Activated naive CD8-positive, alpha-beta T cell treated with anti-CD3 and anti-CD28 coated beads, Interleukin-2, amount 10 ng/mL, durations not matched to agents 7 days and 5 days (primary cell): ENCODE measurements at regions not wholly inside any gene's neighbourhood (a gene's known extent, or its start where the extent isn't known, plus 50 kb on each side); places are given as distances from the start of the nearest gene placed in this dataset.
"Not testable (repeated sequence)": the region's sequence is repeated elsewhere in the genome, so short reads cannot be mapped to it uniquely, and the experiment has no call there.

Experiments
- ATAC-seq: fragments of 150-1000 bp; cut with Tn5 transposase; one replicate; pipeline ENCODE4 v1.10.0; 2021; ENCODE audit warnings: low read depth, moderate library complexity
- POLR2A ChIA-PET: fragments of 350-600 bp; sonication (Branson Sonifier 250); formaldehyde crosslinking; loops from one replicate; lab custom pipeline; 2021; ENCODE audit warnings: antibody characterized with exemption; lab: Charles Lee
- DNase-seq: peaks from one replicate; pipeline ENCODE4 v3.0.0; 2021
- H3K27ac Mint-ChIP-seq: one replicate; pipeline ENCODE4 v1.8.0; 2022; ENCODE audit warnings: mild to moderate bottlenecking, mixed read lengths
- H3K27me3 Mint-ChIP-seq: one replicate; pipeline ENCODE4 v1.8.0; 2022; ENCODE audit warnings: mild to moderate bottlenecking, moderate library complexity, mixed read lengths
- H3K36me3 Mint-ChIP-seq: one replicate; pipeline ENCODE4 v1.8.0; 2021; ENCODE audit warnings: mild to moderate bottlenecking, mixed read lengths
- H3K4me1 Mint-ChIP-seq: one replicate; pipeline ENCODE4 v1.8.0; 2021; ENCODE audit warnings: mixed read lengths
- H3K4me3 Mint-ChIP-seq: one replicate; pipeline ENCODE4 v1.8.0; 2022; ENCODE audit warnings: mild to moderate bottlenecking, moderate library complexity, mixed read lengths
- H3K9me3 Mint-ChIP-seq: one replicate; pipeline ENCODE4 v1.8.0; 2021; ENCODE audit warnings: mixed read lengths

GRCh38 chr2:3899536-3900155, 196.3 kb downstream of the DCDC2C start:
- no peaks in the 10 kb centered on the region for H3K27me3 Mint-ChIP-seq
- POLR2A ChIA-PET = no interaction called here
- ATAC-seq = no peak
- peaks cover 2% of the 10 kb centered on the region for H3K9me3 Mint-ChIP-seq
- no peaks in the 10 kb centered on the region for H3K36me3 Mint-ChIP-seq
- no peak for DNase-seq
- no peaks in the 10 kb centered on the region for H3K4me1 Mint-ChIP-seq
- no peak overlapping the region for H3K4me3 Mint-ChIP-seq
- H3K27ac Mint-ChIP-seq = no peak overlapping the region

DNA sequence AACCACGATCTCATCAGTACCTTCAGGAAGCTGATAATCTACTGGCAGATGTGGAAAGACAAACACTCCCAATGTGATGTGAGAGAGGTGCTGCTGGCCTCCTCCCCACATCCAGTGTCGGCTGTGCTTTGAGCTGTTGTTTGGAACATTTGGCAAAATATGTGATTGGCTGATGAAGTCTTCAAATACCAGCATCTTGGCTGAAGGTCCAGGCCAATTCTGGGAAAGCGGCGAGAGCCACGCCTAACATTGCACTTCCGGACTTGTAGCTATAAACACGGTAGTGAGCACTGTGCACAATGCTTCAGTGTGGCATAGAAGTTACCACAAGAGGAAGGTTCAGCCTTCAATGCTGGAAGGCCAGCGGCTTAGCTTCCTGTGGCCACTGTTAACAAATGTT, 198.8 kb downstream of the DCDC2C start:
- no peaks in the 10 kb centered on the region for H3K27me3 Mint-ChIP-seq
- H3K4me3 Mint-ChIP-seq = no peak overlapping the region
- POLR2A ChIA-PET = no interaction called here
- no peak overlapping the region for H3K27ac Mint-ChIP-seq
- no peaks in the 10 kb centered on the region for H3K36me3 Mint-ChIP-seq
- no peaks in the 10 kb centered on the region for H3K9me3 Mint-ChIP-seq
- DNase-seq = no peak
- H3K4me1 Mint-ChIP-seq = no peaks in the 10 kb centered on the region
- no peak for ATAC-seq

DNA sequence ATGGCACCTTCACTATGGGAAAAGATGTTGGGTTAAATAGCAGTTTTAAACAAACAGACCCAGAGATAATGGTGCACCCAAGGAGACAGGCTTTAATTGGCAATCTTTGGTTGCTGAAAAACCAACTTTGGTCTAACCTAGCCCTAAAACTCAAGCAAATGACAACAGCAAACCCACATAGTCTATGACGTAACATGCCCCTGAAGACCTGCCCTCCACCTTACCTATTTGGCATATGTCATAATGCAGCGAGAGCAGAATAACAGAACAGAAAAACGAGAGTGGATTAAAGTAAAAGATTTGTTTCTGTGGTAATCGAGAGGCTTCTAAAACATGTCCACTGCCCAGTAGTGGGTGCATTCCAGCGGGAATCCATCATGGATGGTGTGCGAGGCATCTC, 200.7 kb downstream of the DCDC2C start:
- ATAC-seq = no peak
- H3K9me3 Mint-ChIP-seq = peaks cover 1% of the 10 kb centered on the region
- no peak overlapping the region for H3K4me3 Mint-ChIP-seq
- no peaks in the 10 kb centered on the region for H3K36me3 Mint-ChIP-seq
- H3K27ac Mint-ChIP-seq = no peak overlapping the region
- no peaks in the 10 kb centered on the region for H3K4me1 Mint-ChIP-seq
- no peaks in the 10 kb centered on the region for H3K27me3 Mint-ChIP-seq
- POLR2A ChIA-PET = no interaction called here
- DNase-seq = no peak

DNA sequence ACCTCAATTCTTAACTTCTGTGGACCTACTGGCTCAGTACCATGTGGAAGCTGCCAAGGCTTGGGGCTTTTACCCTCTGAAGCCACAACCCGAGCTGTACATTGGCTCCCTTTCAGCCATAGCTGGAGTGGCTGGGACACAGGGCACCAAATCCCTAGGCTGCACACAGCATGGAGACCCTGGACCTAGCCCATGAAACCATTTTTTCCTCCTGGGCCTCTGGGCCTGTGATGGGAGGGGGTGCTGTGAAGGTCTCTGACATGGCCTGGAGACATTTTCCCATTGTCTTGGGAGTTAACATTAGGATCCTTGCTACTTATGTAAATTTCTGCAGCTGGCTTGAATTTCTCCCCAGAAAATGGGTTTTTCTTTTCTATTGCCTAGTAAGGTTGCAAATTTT, 205.1 kb downstream of the DCDC2C start:
- POLR2A ChIA-PET, H3K36me3 Mint-ChIP-seq, H3K4me1 Mint-ChIP-seq, DNase-seq, H3K9me3 Mint-ChIP-seq, H3K27me3 Mint-ChIP-seq, H3K27ac Mint-ChIP-seq, H3K4me3 Mint-ChIP-seq, ATAC-seq: not testable (repeated sequence)

- Mint-ChIP-seq H3K36me3 (no peaks in the 10 kb centered on the region), H3K4me3 (no peak overlapping the region), H3K27ac (no peak overlapping the region)
Observed at GRCh38 chr2:3911882-3912455, 208.6 kb downstream of the DCDC2C start.

DNA sequence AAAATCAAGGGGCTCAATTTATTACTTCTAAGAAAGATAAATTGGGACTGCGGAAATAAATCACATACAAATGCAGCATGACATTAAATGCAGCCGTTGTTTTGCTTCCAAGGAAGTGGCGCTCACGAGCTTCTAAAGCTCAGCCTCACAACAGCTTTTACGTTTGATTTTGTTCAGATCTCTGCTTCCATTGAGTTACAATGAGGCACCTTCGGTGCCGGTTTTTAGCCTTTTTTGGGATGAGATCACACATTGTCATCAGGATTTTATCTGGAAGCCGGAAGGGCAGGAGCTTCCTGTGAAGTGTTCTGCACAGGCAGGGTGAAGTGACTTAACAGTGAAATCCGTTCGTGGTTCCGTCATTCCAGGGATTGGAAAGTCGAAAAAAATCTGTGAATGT, 209.8 kb downstream of the DCDC2C start:
- no peak overlapping the region for H3K4me3 Mint-ChIP-seq
- POLR2A ChIA-PET = no interaction called here
- no peak for ATAC-seq
- no peak overlapping the region for H3K27ac Mint-ChIP-seq
- H3K36me3 Mint-ChIP-seq = no peaks in the 10 kb centered on the region
- no peak for DNase-seq
- peaks cover 5% of the 10 kb centered on the region for H3K9me3 Mint-ChIP-seq
- no peaks in the 10 kb centered on the region for H3K4me1 Mint-ChIP-seq
- no peaks in the 10 kb centered on the region for H3K27me3 Mint-ChIP-seq

More at GRCh38 chr2:3911882-3912455, 208.6 kb downstream of the DCDC2C start:
- DNase-seq (no peak), ATAC-seq (no peak)
- POLR2A ChIA-PET = interaction anchor here (0.7 kb wide), 1 partner anchor 602 kb away, joined by 4 read pairs; no protein-coding TSS in a partner anchor
- Mint-ChIP-seq H3K27me3 (no peaks in the 10 kb centered on the region), H3K9me3 (peaks cover 5% of the 10 kb centered on the region), H3K4me1 (no peaks in the 10 kb centered on the region)

DNA sequence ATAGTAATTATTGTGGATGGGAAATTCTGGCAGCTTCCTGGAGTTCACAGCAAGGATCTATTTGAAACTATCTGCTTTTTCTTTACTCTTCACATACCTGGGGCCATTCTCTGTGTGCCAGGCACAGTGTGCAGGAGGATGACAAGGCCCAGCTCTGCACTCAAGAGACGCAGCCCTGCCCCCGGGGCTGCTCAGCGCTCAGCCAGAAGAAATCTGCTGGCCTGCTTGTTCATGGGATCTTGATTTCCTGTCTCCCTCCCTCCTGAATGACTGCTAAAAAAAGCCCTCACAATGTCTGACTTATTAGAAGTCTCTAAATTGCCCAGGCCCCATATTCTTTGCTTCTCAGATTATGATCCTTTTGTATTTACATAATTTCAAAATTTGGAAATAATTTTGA, 210.9 kb downstream of the DCDC2C start:
- peaks cover 2% of the 10 kb centered on the region for H3K9me3 Mint-ChIP-seq
- H3K4me3 Mint-ChIP-seq = no peak overlapping the region
- no peak overlapping the region for H3K27ac Mint-ChIP-seq
- no peaks in the 10 kb centered on the region for H3K27me3 Mint-ChIP-seq
- POLR2A ChIA-PET = no interaction called here
- H3K36me3 Mint-ChIP-seq = no peaks in the 10 kb centered on the region
- H3K4me1 Mint-ChIP-seq = no peaks in the 10 kb centered on the region
- DNase-seq (no peak), ATAC-seq (no peak)

GRCh38 chr2:3927031-3927430, 223.7 kb downstream of the DCDC2C start:
- Mint-ChIP-seq H3K4me3 (no peak overlapping the region), H3K36me3 (no peaks in the 10 kb centered on the region), H3K27ac (no peak overlapping the region), H3K27me3 (peaks cover 1% of the 10 kb centered on the region), H3K9me3 (no peaks in the 10 kb centered on the region), H3K4me1 (no peaks in the 10 kb centered on the region)
- DNase-seq (no peak), ATAC-seq (no peak)
- POLR2A ChIA-PET = no interaction called here

DNA sequence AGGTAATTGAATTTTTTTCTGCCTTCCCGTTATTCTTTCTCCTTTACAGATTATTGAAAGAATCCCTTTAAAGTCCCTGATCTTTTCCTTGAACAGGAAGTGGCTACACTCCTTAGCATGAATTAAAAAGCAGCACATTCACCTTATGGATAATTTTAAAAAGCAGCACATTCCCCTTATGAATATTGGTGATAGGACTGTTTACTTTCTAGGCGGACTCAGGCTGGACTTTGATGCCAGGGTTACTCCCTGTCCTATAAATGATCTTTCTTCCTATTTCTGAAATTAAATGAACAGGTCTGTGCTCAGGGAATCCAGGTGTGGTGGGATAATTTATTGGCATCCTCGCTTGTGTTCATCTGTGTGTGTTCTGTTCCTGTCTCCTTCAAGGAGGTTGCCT, 226.0 kb downstream of the DCDC2C start:
- DNase-seq (no peak), ATAC-seq (no peak)
- Mint-ChIP-seq H3K27me3 (no peaks in the 10 kb centered on the region), H3K36me3 (no peaks in the 10 kb centered on the region), H3K4me1 (no peaks in the 10 kb centered on the region), H3K4me3 (no peak overlapping the region), H3K9me3 (peaks cover 2% of the 10 kb centered on the region), H3K27ac (no peak overlapping the region)
- POLR2A ChIA-PET = no interaction called here

DNA sequence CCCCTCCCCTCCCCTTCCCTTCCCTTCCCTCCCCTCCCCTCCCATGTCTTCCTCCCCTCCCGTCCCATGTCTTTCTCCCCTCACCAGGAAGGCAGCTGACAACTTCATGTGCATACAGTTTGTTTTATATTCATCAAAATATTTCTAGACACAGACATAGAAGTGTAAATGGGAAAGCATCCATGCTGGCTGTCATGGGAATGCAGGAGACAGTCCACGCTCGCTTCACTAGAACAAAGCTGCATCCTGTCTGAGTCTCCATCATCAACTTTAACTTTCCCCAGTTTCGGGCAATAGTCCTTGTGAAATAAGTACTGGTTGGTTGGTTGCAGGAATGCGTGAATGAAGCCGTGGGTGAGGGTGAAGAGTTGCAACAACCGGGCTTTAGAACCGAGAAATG, 226.9 kb downstream of the DCDC2C start:
- H3K36me3 Mint-ChIP-seq = no peaks in the 10 kb centered on the region
- DNase-seq (no peak), ATAC-seq (no peak)
- H3K9me3 Mint-ChIP-seq = peaks cover 3% of the 10 kb centered on the region
- no peak overlapping the region for H3K27ac Mint-ChIP-seq
- H3K4me3 Mint-ChIP-seq = no peak overlapping the region
- POLR2A ChIA-PET = interaction anchor here (0.6 kb wide), 1 partner anchor 1566 kb away, joined by 3 read pairs; no protein-coding TSS in a partner anchor
- H3K27me3 Mint-ChIP-seq = no peaks in the 10 kb centered on the region
- H3K4me1 Mint-ChIP-seq = no peaks in the 10 kb centered on the region

DNA sequence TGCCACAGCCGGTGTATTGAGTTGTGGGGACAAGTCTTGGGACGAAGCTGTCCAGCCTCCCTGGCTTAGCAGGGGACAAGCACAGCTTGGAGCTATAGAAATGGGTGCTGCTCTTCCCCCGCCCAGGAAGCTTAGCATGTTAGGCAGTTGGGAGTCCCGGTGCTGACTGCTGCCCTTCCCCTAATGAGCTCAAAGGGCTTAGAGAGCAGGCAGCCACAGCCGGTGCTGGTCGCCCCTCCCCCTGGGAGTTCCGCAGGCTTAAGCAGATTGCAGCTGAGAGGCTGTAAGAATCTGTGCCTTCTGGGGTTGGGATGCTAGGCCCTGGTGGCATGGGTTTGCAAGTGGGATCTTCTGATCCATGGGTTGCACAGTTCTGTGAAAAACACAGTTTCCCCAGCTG, 237.3 kb downstream of the DCDC2C start:
- Mint-ChIP-seq H3K36me3 (no peaks in the 10 kb centered on the region), H3K4me1 (no peaks in the 10 kb centered on the region), H3K4me3 (no peak overlapping the region), H3K9me3 (peaks cover 6% of the 10 kb centered on the region), H3K27ac (no peak overlapping the region), H3K27me3 (peaks cover 3% of the 10 kb centered on the region)
- no peak for ATAC-seq
- no peak for DNase-seq
- POLR2A ChIA-PET = no interaction called here

DNA sequence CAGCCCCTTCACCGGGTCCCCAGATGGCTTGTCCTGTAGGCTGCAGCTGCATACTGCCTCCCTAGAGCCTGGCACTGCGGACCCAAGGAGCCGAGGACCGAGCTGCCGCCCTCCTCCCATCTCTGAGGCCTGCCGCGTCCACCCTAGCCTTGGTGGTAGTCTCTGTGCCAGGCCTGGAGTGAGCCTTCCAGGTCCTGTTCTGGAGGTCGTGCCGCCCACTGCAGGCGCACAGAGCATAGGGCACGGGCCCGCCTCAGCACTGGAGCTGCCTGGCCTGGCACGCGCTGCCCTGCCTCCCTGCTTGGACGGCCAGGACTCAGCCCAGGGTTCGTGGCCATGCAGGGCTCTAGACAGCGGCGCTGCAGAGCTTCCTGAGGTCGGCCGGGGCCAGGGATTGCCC, 239.5 kb downstream of the DCDC2C start:
- POLR2A ChIA-PET = no interaction called here
- H3K4me1 Mint-ChIP-seq = no peaks in the 10 kb centered on the region
- H3K36me3 Mint-ChIP-seq = no peaks in the 10 kb centered on the region
- ATAC-seq (no peak), DNase-seq (no peak)
- H3K27me3 Mint-ChIP-seq = peaks cover 3% of the 10 kb centered on the region
- no peaks in the 10 kb centered on the region for H3K9me3 Mint-ChIP-seq
- no peak overlapping the region for H3K4me3 Mint-ChIP-seq
- no peak overlapping the region for H3K27ac Mint-ChIP-seq

DNA sequence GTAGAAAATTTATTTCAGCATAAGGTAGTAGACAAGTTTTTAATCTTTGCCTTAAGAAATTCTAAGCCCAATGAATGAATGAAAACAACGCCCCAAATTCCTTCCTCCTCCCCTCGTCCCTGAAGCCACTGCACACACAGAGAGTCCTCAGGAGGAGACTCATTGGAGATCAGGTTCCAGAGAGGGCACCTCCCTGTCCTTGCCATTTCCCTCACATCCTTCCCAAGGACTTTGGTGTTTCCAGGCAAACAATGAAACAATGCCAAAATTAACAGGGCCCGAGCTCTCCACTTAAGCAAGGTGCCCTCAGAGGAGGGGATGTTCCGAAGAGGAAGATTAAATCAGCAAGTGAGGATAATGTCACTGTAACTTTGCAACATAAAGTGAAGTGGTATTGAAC, 240.7 kb downstream of the DCDC2C start:
- ATAC-seq (no peak), DNase-seq (no peak)
- Mint-ChIP-seq H3K27me3 (peaks cover 3% of the 10 kb centered on the region), H3K9me3 (no peaks in the 10 kb centered on the region), H3K4me1 (no peaks in the 10 kb centered on the region), H3K27ac (no peak overlapping the region), H3K4me3 (no peak overlapping the region), H3K36me3 (no peaks in the 10 kb centered on the region)
- POLR2A ChIA-PET = no interaction called here

GRCh38 chr2:3944841-3945240, 241.5 kb downstream of the DCDC2C start:
- H3K4me3 Mint-ChIP-seq = no peak overlapping the region
- no peaks in the 10 kb centered on the region for H3K4me1 Mint-ChIP-seq
- peaks cover 3% of the 10 kb centered on the region for H3K27me3 Mint-ChIP-seq
- H3K36me3 Mint-ChIP-seq = no peaks in the 10 kb centered on the region
- DNase-seq (no peak), ATAC-seq (no peak)
- POLR2A ChIA-PET = no interaction called here
- H3K9me3 Mint-ChIP-seq = no peaks in the 10 kb centered on the region
- H3K27ac Mint-ChIP-seq = no peak overlapping the region
